HUES64 (cell line): ENCODE measurements at regions not wholly inside any gene's neighbourhood (a gene's known extent, or its start where the extent isn't known, plus 50 kb on each side); places are given as distances from the start of the nearest gene placed in this dataset.

Experiments
- H3K27ac ChIP-seq: 2 replicates; pipeline ENCODE4 v1.7.0; 2013; ENCODE audit warnings: low read depth, low read length, inconsistent platforms
- H3K27me3 ChIP-seq: 2 replicates; pipeline ENCODE4 v1.6.1; 2013; ENCODE audit warnings: mild to moderate bottlenecking, low read length; ENCODE audit not compliant: insufficient read depth
- H3K36me3 ChIP-seq: 2 replicates; pipeline ENCODE4 v1.6.1; 2013; ENCODE audit warnings: mild to moderate bottlenecking, low read length; ENCODE audit not compliant: insufficient read depth
- H3K4me1 ChIP-seq: 2 replicates; pipeline ENCODE4 v1.6.1; 2013; ENCODE audit warnings: mild to moderate bottlenecking, low read length, moderate library complexity; ENCODE audit not compliant: insufficient read depth
- H3K4me3 ChIP-seq: 2 replicates; pipeline ENCODE4 v1.5.1; 2013; ENCODE audit warnings: mild to moderate bottlenecking, low read length, moderate library complexity
- H3K9ac ChIP-seq: 2 replicates; pipeline ENCODE4 v1.6.1; 2013; ENCODE audit warnings: mild to moderate bottlenecking, low read depth, low read length
- H3K9me3 ChIP-seq: 2 replicates; pipeline ENCODE4 v1.6.1; 2013; ENCODE audit warnings: low read depth, low read length; ENCODE audit not compliant: insufficient read depth
- WGBS: fragments of 150-250, 120-280 bp; methylation state at CpG from one replicate; pipeline ENCODE4 v1.1.7; 2013; ENCODE audit warnings: missing lambda C conversion rate; 5-methylcytosine and 5-hydroxymethylcytosine counted together

GRCh38 chr2:221762496-221762895, 190.4 kb upstream of the EPHA4 start:
- H3K4me1 ChIP-seq = no peaks in the 10 kb centered on the region
- H3K4me3 ChIP-seq = no peak overlapping the region
- no peaks in the 10 kb centered on the region for H3K36me3 ChIP-seq
- H3K27me3 ChIP-seq = no peaks in the 10 kb centered on the region
- H3K9ac ChIP-seq = no peak overlapping the region
- no peak overlapping the region for H3K27ac ChIP-seq
- 100% methylated on average over 1 of the region's 1 CpG for WGBS
- no peaks in the 10 kb centered on the region for H3K9me3 ChIP-seq

- H3K4me1 ChIP-seq = no peaks in the 10 kb centered on the region
- H3K36me3 ChIP-seq = no peaks in the 10 kb centered on the region
- no peaks in the 10 kb centered on the region for H3K9me3 ChIP-seq
- H3K4me3 ChIP-seq = no peak overlapping the region
- H3K27me3 ChIP-seq = no peaks in the 10 kb centered on the region
- WGBS = 90% methylated on average over 2 of the region's 2 CpGs
- H3K9ac ChIP-seq = no peak overlapping the region
- H3K27ac ChIP-seq = no peak overlapping the region
Measured at GRCh38 chr2:221761260-221761659, 189.2 kb upstream of the EPHA4 start.

- H3K27me3 ChIP-seq = no peaks in the 10 kb centered on the region
- no peak overlapping the region for H3K27ac ChIP-seq
- H3K9me3 ChIP-seq = no peaks in the 10 kb centered on the region
- no peak overlapping the region for H3K9ac ChIP-seq
- 95% methylated on average over 3 of the region's 5 CpGs for WGBS
- H3K4me3 ChIP-seq = no peak overlapping the region
- no peaks in the 10 kb centered on the region for H3K36me3 ChIP-seq
- H3K4me1 ChIP-seq = no peaks in the 10 kb centered on the region
Measured at GRCh38 chr2:221758076-221758475, 186.0 kb upstream of the EPHA4 start.

- WGBS = 100% methylated on average over 2 of the region's 2 CpGs
- no peaks in the 10 kb centered on the region for H3K4me1 ChIP-seq
- no peaks in the 10 kb centered on the region for H3K27me3 ChIP-seq
- H3K9ac ChIP-seq = no peak overlapping the region
- no peak overlapping the region for H3K27ac ChIP-seq
- no peaks in the 10 kb centered on the region for H3K36me3 ChIP-seq
- H3K9me3 ChIP-seq = no peaks in the 10 kb centered on the region
- H3K4me3 ChIP-seq = no peak overlapping the region
Measured at GRCh38 chr2:221753401-221753800, 181.3 kb upstream of the EPHA4 start.

GRCh38 chr2:221752781-221753180, 180.7 kb upstream of the EPHA4 start:
- Histone ChIP-seq H3K36me3 (no peaks in the 10 kb centered on the region), H3K27ac (no peak overlapping the region), H3K4me3 (no peak overlapping the region), H3K9ac (no peak overlapping the region), H3K9me3 (no peaks in the 10 kb centered on the region), H3K4me1 (no peaks in the 10 kb centered on the region), H3K27me3 (no peaks in the 10 kb centered on the region)
- WGBS = 96% methylated on average over 4 of the region's 4 CpGs

GRCh38 chr2:221750316-221750715, 178.2 kb upstream of the EPHA4 start:
- no peaks in the 10 kb centered on the region for H3K27me3 ChIP-seq
- H3K27ac ChIP-seq = no peak overlapping the region
- no peaks in the 10 kb centered on the region for H3K4me1 ChIP-seq
- no peaks in the 10 kb centered on the region for H3K36me3 ChIP-seq
- H3K9me3 ChIP-seq = no peaks in the 10 kb centered on the region
- no peak overlapping the region for H3K9ac ChIP-seq
- no peak overlapping the region for H3K4me3 ChIP-seq
- WGBS = 100% methylated on average over 1 of the region's 1 CpG

- Histone ChIP-seq H3K27ac (no peak overlapping the region), H3K36me3 (no peaks in the 10 kb centered on the region), H3K27me3 (no peaks in the 10 kb centered on the region), H3K9me3 (no peaks in the 10 kb centered on the region), H3K9ac (no peak overlapping the region), H3K4me3 (no peak overlapping the region), H3K4me1 (no peaks in the 10 kb centered on the region)
- WGBS = 100% methylated on average over 3 of the region's 3 CpGs
Measured at GRCh38 chr2:221747289-221747972, 175.3 kb upstream of the EPHA4 start.

- Histone ChIP-seq H3K27ac (no peak overlapping the region), H3K27me3 (no peaks in the 10 kb centered on the region), H3K9me3 (no peaks in the 10 kb centered on the region), H3K9ac (no peak overlapping the region), H3K4me1 (no peaks in the 10 kb centered on the region), H3K4me3 (no peak overlapping the region), H3K36me3 (no peaks in the 10 kb centered on the region)
- 96% methylated on average over 4 of the region's 4 CpGs for WGBS
Measured at GRCh38 chr2:221741496-221742211, 169.6 kb upstream of the EPHA4 start.

GRCh38 chr2:221731432-221732145, 159.5 kb upstream of the EPHA4 start:
- Histone ChIP-seq H3K27ac (no peak overlapping the region), H3K9ac (no peak overlapping the region), H3K27me3 (no peaks in the 10 kb centered on the region), H3K9me3 (no peaks in the 10 kb centered on the region), H3K4me1 (no peaks in the 10 kb centered on the region), H3K4me3 (no peak overlapping the region), H3K36me3 (no peaks in the 10 kb centered on the region)
- WGBS = 82% methylated on average over 3 of the region's 3 CpGs

- Histone ChIP-seq H3K27ac (no peak overlapping the region), H3K9me3 (peaks cover 14% of the 10 kb centered on the region), H3K4me1 (no peaks in the 10 kb centered on the region), H3K9ac (no peak overlapping the region), H3K27me3 (no peaks in the 10 kb centered on the region), H3K4me3 (no peak overlapping the region), H3K36me3 (no peaks in the 10 kb centered on the region)
- 98% methylated on average over 2 of the region's 2 CpGs for WGBS
Measured at GRCh38 chr2:221726894-221727513, 154.9 kb upstream of the EPHA4 start.

GRCh38 chr2:221724631-221725203, 152.6 kb upstream of the EPHA4 start:
- Histone ChIP-seq H3K9me3 (peaks cover 14% of the 10 kb centered on the region), H3K27ac (no peak overlapping the region), H3K9ac (no peak overlapping the region), H3K36me3 (no peaks in the 10 kb centered on the region), H3K4me3 (no peak overlapping the region), H3K4me1 (no peaks in the 10 kb centered on the region), H3K27me3 (no peaks in the 10 kb centered on the region)
- 92% methylated on average over 1 of the region's 1 CpG for WGBS
